HepG2 (cell line): ENCODE measurements at regions not wholly inside any gene's neighbourhood (a gene's known extent, or its start where the extent isn't known, plus 50 kb on each side); places are given as distances from the start of the nearest gene placed in this dataset.

ENCODE experiments used
- DRAP1 ChIP-seq: IDR thresholded peaks from 2 replicates; pipeline ENCODE4 v1.6.1; 2016; ENCODE audit warnings: missing genetic modification reagents, missing compliant biosample characterization
- HMG20A ChIP-seq: IDR thresholded peaks from 2 replicates; pipeline ENCODE4 v1.6.1; 2016; ENCODE audit warnings: borderline replicate concordance
- KDM6A ChIP-seq: IDR thresholded peaks from 2 replicates; pipeline ENCODE4 v1.6.1; 2016; ENCODE audit warnings: low read depth
- KLF16 ChIP-seq, 2 experiments: sonication (generic) in 1 of 2; formaldehyde crosslinking in 1 of 2; IDR thresholded peaks; 2 replicates each; pipeline versions ENCODE4 v1.6.1 to v1.8.0; 2016 to 2023; ENCODE audit warnings: missing genetic modification reagents in 2 of 2, missing compliant biosample characterization in 1 of 2
- PPARG ChIP-seq: conservative IDR thresholded peaks from 2 replicates; pipeline ENCODE4 v1.6.1; 2016; ENCODE audit warnings: missing biosample characterization, missing genetic modification reagents
- RFXAP ChIP-seq: sonication (generic); formaldehyde crosslinking; IDR thresholded peaks from 2 replicates; pipeline ENCODE4 v1.4.0; 2020; ENCODE audit warnings: missing genetic modification reagents, borderline replicate concordance
- RXRA ChIP-seq: sonication (generic); formaldehyde crosslinking; IDR thresholded peaks from 2 replicates; pipeline ENCODE4 v1.5.1; 2020; ENCODE audit warnings: missing genetic modification reagents
- RXRB ChIP-seq: IDR thresholded peaks from 2 replicates; pipeline ENCODE4 v1.6.1; 2016; ENCODE audit warnings: borderline replicate concordance, missing genetic modification reagents, missing compliant biosample characterization
- SALL2 ChIP-seq: sonication (generic); formaldehyde crosslinking; IDR thresholded peaks from 2 replicates; pipeline ENCODE4 v1.8.1; 2023; ENCODE audit warnings: mild to moderate bottlenecking, missing genetic modification reagents, inconsistent platforms
- ZBTB44 ChIP-seq: sonication (generic); formaldehyde crosslinking; IDR thresholded peaks from 2 replicates; pipeline ENCODE4 v1.4.0; 2020; ENCODE audit warnings: missing genetic modification reagents
- ZKSCAN8 ChIP-seq: IDR thresholded peaks from 2 replicates; pipeline ENCODE4 v1.6.1; 2016; ENCODE audit warnings: borderline replicate concordance, missing genetic modification reagents, missing compliant biosample characterization
- ZNF12 ChIP-seq: sonication (generic); formaldehyde crosslinking; IDR thresholded peaks from 2 replicates; pipeline ENCODE4 v1.5.0; 2020; ENCODE audit warnings: missing genetic modification reagents
- ZSCAN21 ChIP-seq: sonication (generic); formaldehyde crosslinking; IDR thresholded peaks from 2 replicates; pipeline ENCODE4 v1.8.0; 2022; ENCODE audit warnings: mild to moderate bottlenecking, missing genetic modification reagents, moderate library complexity, borderline replicate concordance
- TF ChIP-seq, protein P1 (sequence below): sonication (generic); formaldehyde crosslinking; IDR thresholded peaks from 2 replicates; pipeline ENCODE4 v1.5.0; 2020; ENCODE audit warnings: missing genetic modification reagents
- TF ChIP-seq, protein P2 (sequence below): IDR thresholded peaks from 2 replicates; pipeline ENCODE4 v1.6.1; 2016; ENCODE audit warnings: low read depth
- TF ChIP-seq, protein P3 (sequence below): IDR thresholded peaks from 2 replicates; pipeline ENCODE4 v1.4.0; 2020; ENCODE audit warnings: mild to moderate bottlenecking, missing genetic modification reagents
- TF ChIP-seq, protein P4 (sequence below): sonication (generic); formaldehyde crosslinking; IDR thresholded peaks from 2 replicates; pipeline ENCODE4 v1.4.0; 2020; ENCODE audit warnings: missing genetic modification reagents, borderline replicate concordance

DNA sequence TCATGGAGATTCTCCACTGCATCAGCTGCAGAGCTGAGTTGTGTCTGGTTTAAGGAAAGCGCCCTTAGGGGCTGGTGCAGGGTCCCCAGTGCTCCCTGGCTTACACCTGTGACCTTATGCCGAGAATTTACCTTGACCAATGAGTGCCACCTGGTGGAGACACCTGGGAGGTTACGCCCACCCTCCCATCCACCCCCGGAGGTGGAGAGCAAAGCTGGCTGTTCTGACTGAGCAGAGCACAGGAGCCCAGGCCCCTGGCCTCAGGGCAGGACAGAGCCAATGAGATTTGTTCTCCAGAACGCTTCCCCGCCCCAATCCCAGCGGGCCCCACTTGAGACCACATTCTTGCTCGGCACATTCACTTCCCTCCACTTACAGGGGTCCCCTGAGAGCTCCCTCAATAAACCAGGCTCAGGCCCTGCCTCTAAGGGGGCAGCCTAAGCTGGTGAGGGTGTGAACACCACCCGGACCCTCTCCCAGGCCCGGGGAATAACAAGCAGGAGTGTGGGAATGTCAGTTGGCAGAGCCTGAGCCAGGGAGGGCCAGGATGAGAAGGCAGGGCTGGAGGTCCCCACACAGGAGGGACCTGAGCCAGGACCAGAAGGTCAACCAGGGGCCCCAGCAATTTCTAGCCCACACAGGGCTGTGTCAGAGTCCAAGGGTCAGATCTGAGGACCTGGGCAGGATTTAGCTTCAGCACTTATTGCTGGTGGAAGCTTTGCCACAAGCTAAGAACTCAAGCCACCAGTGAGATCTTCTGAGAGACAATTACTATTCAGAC is 117.1 kb downstream of the TPRA1 start (continued):
- TF ChIP-seq, protein P1, sequence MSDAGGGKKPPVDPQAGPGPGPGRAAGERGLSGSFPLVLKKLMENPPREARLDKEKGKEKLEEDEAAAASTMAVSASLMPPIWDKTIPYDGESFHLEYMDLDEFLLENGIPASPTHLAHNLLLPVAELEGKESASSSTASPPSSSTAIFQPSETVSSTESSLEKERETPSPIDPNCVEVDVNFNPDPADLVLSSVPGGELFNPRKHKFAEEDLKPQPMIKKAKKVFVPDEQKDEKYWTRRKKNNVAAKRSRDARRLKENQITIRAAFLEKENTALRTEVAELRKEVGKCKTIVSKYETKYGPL (CRISPR knock-in tag) = no peak
- TF ChIP-seq PPARG (CRISPR knock-in tag) = no peak
- TF ChIP-seq RFXAP (CRISPR knock-in tag) = no peak
- no peak for TF ChIP-seq RXRB
- TF ChIP-seq, protein P2, sequence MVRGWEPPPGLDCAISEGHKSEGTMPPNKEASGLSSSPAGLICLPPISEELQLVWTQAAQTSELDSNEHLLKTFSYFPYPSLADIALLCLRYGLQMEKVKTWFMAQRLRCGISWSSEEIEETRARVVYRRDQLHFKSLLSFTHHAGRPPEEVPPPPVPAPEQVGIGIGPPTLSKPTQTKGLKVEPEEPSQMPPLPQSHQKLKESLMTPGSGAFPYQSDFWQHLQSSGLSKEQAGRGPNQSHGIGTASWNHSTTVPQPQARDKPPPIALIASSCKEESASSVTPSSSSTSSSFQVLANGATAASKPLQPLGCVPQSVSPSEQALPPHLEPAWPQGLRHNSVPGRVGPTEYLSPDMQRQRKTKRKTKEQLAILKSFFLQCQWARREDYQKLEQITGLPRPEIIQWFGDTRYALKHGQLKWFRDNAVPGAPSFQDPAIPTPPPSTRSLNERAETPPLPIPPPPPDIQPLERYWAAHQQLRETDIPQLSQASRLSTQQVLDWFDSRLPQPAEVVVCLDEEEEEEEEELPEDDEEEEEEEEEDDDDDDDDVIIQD (CRISPR knock-in tag) = no peak
- no peak for TF ChIP-seq KLF16 (CRISPR knock-in tag; IDR thresholded peaks at IDR 0.05)
- TF ChIP-seq ZSCAN21 (CRISPR knock-in tag) = peak; percentile 42; the same call in 1 of the 2 replicates
- 0 out of 2 replicates have a peak, but pooled peaks have one; percentile 19 for TF ChIP-seq HMG20A
- TF ChIP-seq ZBTB44 = no peak
- peak; percentile 65 for TF ChIP-seq RXRA (CRISPR knock-in tag)
- TF ChIP-seq, protein P3, sequence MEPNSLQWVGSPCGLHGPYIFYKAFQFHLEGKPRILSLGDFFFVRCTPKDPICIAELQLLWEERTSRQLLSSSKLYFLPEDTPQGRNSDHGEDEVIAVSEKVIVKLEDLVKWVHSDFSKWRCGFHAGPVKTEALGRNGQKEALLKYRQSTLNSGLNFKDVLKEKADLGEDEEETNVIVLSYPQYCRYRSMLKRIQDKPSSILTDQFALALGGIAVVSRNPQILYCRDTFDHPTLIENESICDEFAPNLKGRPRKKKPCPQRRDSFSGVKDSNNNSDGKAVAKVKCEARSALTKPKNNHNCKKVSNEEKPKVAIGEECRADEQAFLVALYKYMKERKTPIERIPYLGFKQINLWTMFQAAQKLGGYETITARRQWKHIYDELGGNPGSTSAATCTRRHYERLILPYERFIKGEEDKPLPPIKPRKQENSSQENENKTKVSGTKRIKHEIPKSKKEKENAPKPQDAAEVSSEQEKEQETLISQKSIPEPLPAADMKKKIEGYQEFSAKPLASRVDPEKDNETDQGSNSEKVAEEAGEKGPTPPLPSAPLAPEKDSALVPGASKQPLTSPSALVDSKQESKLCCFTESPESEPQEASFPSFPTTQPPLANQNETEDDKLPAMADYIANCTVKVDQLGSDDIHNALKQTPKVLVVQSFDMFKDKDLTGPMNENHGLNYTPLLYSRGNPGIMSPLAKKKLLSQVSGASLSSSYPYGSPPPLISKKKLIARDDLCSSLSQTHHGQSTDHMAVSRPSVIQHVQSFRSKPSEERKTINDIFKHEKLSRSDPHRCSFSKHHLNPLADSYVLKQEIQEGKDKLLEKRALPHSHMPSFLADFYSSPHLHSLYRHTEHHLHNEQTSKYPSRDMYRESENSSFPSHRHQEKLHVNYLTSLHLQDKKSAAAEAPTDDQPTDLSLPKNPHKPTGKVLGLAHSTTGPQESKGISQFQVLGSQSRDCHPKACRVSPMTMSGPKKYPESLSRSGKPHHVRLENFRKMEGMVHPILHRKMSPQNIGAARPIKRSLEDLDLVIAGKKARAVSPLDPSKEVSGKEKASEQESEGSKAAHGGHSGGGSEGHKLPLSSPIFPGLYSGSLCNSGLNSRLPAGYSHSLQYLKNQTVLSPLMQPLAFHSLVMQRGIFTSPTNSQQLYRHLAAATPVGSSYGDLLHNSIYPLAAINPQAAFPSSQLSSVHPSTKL (CRISPR knock-in tag) = peak; percentile 66
- TF ChIP-seq ZKSCAN8 (CRISPR knock-in tag) = no peak
- no peak for TF ChIP-seq DRAP1 (CRISPR knock-in tag)
- no peak for TF ChIP-seq SALL2
- TF ChIP-seq KDM6A (CRISPR knock-in tag) = peak; percentile 68; the same call in 1 of the 2 replicates
- no peak for TF ChIP-seq ZNF12 (CRISPR knock-in tag)
- TF ChIP-seq, protein P4, sequence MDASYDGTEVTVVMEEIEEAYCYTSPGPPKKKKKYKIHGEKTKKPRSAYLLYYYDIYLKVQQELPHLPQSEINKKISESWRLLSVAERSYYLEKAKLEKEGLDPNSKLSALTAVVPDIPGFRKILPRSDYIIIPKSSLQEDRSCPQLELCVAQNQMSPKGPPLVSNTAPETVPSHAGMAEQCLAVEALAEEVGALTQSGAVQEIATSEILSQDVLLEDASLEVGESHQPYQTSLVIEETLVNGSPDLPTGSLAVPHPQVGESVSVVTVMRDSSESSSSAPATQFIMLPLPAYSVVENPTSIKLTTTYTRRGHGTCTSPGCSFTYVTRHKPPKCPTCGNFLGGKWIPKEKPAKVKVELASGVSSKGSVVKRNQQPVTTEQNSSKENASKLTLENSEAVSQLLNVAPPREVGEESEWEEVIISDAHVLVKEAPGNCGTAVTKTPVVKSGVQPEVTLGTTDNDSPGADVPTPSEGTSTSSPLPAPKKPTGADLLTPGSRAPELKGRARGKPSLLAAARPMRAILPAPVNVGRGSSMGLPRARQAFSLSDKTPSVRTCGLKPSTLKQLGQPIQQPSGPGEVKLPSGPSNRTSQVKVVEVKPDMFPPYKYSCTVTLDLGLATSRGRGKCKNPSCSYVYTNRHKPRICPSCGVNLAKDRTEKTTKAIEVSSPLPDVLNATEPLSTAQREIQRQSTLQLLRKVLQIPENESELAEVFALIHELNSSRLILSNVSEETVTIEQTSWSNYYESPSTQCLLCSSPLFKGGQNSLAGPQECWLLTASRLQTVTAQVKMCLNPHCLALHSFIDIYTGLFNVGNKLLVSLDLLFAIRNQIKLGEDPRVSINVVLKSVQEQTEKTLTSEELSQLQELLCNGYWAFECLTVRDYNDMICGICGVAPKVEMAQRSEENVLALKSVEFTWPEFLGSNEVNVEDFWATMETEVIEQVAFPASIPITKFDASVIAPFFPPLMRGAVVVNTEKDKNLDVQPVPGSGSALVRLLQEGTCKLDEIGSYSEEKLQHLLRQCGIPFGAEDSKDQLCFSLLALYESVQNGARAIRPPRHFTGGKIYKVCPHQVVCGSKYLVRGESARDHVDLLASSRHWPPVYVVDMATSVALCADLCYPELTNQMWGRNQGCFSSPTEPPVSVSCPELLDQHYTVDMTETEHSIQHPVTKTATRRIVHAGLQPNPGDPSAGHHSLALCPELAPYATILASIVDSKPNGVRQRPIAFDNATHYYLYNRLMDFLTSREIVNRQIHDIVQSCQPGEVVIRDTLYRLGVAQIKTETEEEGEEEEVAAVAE (CRISPR knock-in tag) = no peak
